ENCODE measurements at regions not wholly inside any gene's neighbourhood (a gene's known extent, or its start where the extent isn't known, plus 50 kb on each side); places are given as distances from the start of the nearest gene placed in this dataset.

GRCh38 chr14:71232506-71232905 lies 325.2 kb downstream of the PCNX1 start:
- H3K27me3 ChIP-seq (ENCODE audit: low read depth) = no peaks in the 10 kb centered on the region
- DNase-seq (no peak), ATAC-seq (no peak)
- no peak overlapping the region for H3K27ac ChIP-seq
- no peaks in the 10 kb centered on the region for H3K36me3 ChIP-seq
- H3K4me1 ChIP-seq = no peaks in the 10 kb centered on the region
- TF ChIP-seq CTCF (IDR thresholded peaks at IDR 0.05) = no peak
- intact Hi-C loops (cut with DNase I) = no loop called here
- no peaks in the 10 kb centered on the region for H3K9me3 ChIP-seq
- no peak overlapping the region for H3K4me3 ChIP-seq

- Histone ChIP-seq H3K9me3 (no peaks in the 10 kb centered on the region), H3K27me3 (ENCODE audit: low read depth) (no peaks in the 10 kb centered on the region), H3K4me3 (no peak overlapping the region), H3K27ac (no peak overlapping the region), H3K36me3 (no peaks in the 10 kb centered on the region), H3K4me1 (no peaks in the 10 kb centered on the region)
- peak; percentile 28 to 29 for ATAC-seq
- intact Hi-C loops (cut with DNase I) = no loop called here
- TF ChIP-seq CTCF (IDR thresholded peaks at IDR 0.05) = no peak
- no peak for DNase-seq
Observed at GRCh38 chr14:71235875-71236274, 328.6 kb downstream of the PCNX1 start.

GRCh38 chr14:71236487-71236886 lies 329.2 kb downstream of the PCNX1 start:
- H3K4me3 ChIP-seq = no peak overlapping the region
- H3K4me1 ChIP-seq = no peaks in the 10 kb centered on the region
- H3K27ac ChIP-seq = no peak overlapping the region
- no peaks in the 10 kb centered on the region for H3K36me3 ChIP-seq
- no peaks in the 10 kb centered on the region for H3K9me3 ChIP-seq
- DNase-seq (no peak), ATAC-seq (no peak)
- no peaks in the 10 kb centered on the region for H3K27me3 ChIP-seq (ENCODE audit: low read depth)
- no peak for TF ChIP-seq CTCF (IDR thresholded peaks at IDR 0.05)
- intact Hi-C loops (cut with DNase I) = no loop called here

- no peak for DNase-seq
- Histone ChIP-seq H3K27ac (no peak overlapping the region), H3K4me3 (no peak overlapping the region), H3K27me3 (ENCODE audit: low read depth) (no peaks in the 10 kb centered on the region), H3K4me1 (peaks cover 6% of the 10 kb centered on the region), H3K36me3 (no peaks in the 10 kb centered on the region), H3K9me3 (no peaks in the 10 kb centered on the region)
- no peak for TF ChIP-seq CTCF (IDR thresholded peaks at IDR 0.05)
- ATAC-seq = no peak
- intact Hi-C loops (cut with DNase I) = no loop called here
Observed at GRCh38 chr14:71237556-71237955, 330.3 kb downstream of the PCNX1 start.

- H3K27me3 ChIP-seq (ENCODE audit: low read depth) = no peaks in the 10 kb centered on the region
- no peak overlapping the region for H3K4me3 ChIP-seq
- H3K27ac ChIP-seq = no peak overlapping the region
- no peaks in the 10 kb centered on the region for H3K9me3 ChIP-seq
- peaks cover 6% of the 10 kb centered on the region for H3K4me1 ChIP-seq
- ATAC-seq (no peak), DNase-seq (no peak)
- intact Hi-C loops (cut with DNase I) = no loop called here
- TF ChIP-seq CTCF (IDR thresholded peaks at IDR 0.05) = no peak
- H3K36me3 ChIP-seq = no peaks in the 10 kb centered on the region
Observed at GRCh38 chr14:71238835-71239234, 331.6 kb downstream of the PCNX1 start.

GRCh38 chr14:71240171-71240570 lies 332.9 kb downstream of the PCNX1 start:
- no peaks in the 10 kb centered on the region for H3K9me3 ChIP-seq
- ATAC-seq (peak in 1 of 2 donors; percentile 35), DNase-seq (no peak)
- H3K27ac ChIP-seq = no peak overlapping the region
- H3K36me3 ChIP-seq = no peaks in the 10 kb centered on the region
- no peak overlapping the region for H3K4me3 ChIP-seq
- TF ChIP-seq CTCF (IDR thresholded peaks at IDR 0.05) = no peak
- intact Hi-C loops (cut with DNase I) = no loop called here
- H3K27me3 ChIP-seq (ENCODE audit: low read depth) = no peaks in the 10 kb centered on the region
- peaks cover 6% of the 10 kb centered on the region for H3K4me1 ChIP-seq
